HCT116 (cell line): ENCODE measurements at regions not wholly inside any gene's neighbourhood (a gene's known extent, or its start where the extent isn't known, plus 50 kb on each side); places are given as distances from the start of the nearest gene placed in this dataset.

Source experiments
- ATAC-seq: fragments of 200-7000 bp; cut with Tn5 transposase; 2 replicates; pipeline ENCODE4 v1.9.1; 2020; ENCODE audit warnings: mild to moderate bottlenecking, moderate library complexity
- BruUV-seq: library from RNA; stranded (reverse); fragments of 400-500 nt; replicated peaks from 2 replicates; lab custom pipeline; 2021; lab: Mats Ljungman, UMichigan
- CTCF ChIA-PET: fragments of 300-600 bp; sonication (Branson Sonifier 250); formaldehyde crosslinking; loops from one replicate; lab custom pipeline; 2021; ENCODE audit warnings: antibody characterized with exemption; lab: Charles Lee
- POLR2A ChIA-PET: fragments of 300-600, 350-600 bp; sonication (Branson Sonifier 250); formaldehyde crosslinking; loops from one replicate; lab custom pipeline; 2021; ENCODE audit warnings: antibody characterized with exemption; lab: Charles Lee
- RAD21 ChIA-PET, 2 experiments: fragments of 300-600 bp; sonication (Branson Sonifier 250); formaldehyde crosslinking; loops; one replicate each; lab custom pipeline; 2023; ENCODE audit warnings: low total read pairs in 2 of 2; ENCODE audit not compliant: uncharacterized antibody in 2 of 2, unreplicated experiment in 2 of 2, low non-redundant PET in 1 of 2; lab: Charles Lee
- DNase-seq: peaks from one replicate; pipeline ENCODE4 v3.0.0-alpha.2; 2010; ENCODE audit warnings: low read depth, low spot score
- H2AFZ ChIP-seq: fragments of 200-600 bp; shearing (Covaris generic), sonication (generic); 2 replicates; pipeline ENCODE4 v1.6.1; 2017; ENCODE audit warnings: low read depth, mixed run types, mixed read lengths, antibody characterized with exemption, low read length; ENCODE audit not compliant: poor library complexity, severe bottlenecking
- H3K27ac ChIP-seq: 2 replicates; pipeline ENCODE4 v1.5.1; 2012; ENCODE audit warnings: low read depth, low read length
- H3K27me3 ChIP-seq: fragments of 200-600 bp; sonication (generic); 2 replicates; pipeline ENCODE4 v1.6.1; 2016; ENCODE audit warnings: mixed run types, low read length, mixed read lengths; ENCODE audit not compliant: insufficient read depth
- H3K36me3 ChIP-seq, 2 experiments: fragments of 200-500 bp in 1 of 2; fragments of 200-600 bp in 1 of 2; sonication (Bioruptor generic) in 1 of 2; sonication (generic) in 1 of 2; 2 replicates each; pipeline versions ENCODE4 v1.5.1 to v1.6.1; 2014 to 2016; ENCODE audit warnings: low read length in 2 of 2, inconsistent platforms in 1 of 2, mixed read lengths in 1 of 2, mixed run types in 1 of 2; ENCODE audit not compliant: insufficient read depth in 2 of 2, control insufficient read depth in 1 of 2
- H3K4me1 ChIP-seq, 2 experiments: fragments of 200-600 bp in 1 of 2; sonication (generic) in 1 of 2; 2 replicates each; pipeline versions ENCODE4 v1.5.1 to v1.6.1; 2012 to 2017; ENCODE audit warnings: low read length in 2 of 2, inconsistent platforms in 1 of 2, mild to moderate bottlenecking in 1 of 2, mixed read lengths in 1 of 2, mixed run types in 1 of 2, moderate library complexity in 1 of 2; ENCODE audit not compliant: insufficient read depth in 2 of 2, control insufficient read depth in 1 of 2
- H3K4me2 ChIP-seq: fragments of 200-600 bp; sonication (generic); 2 replicates; pipeline ENCODE4 v1.6.1; 2017; ENCODE audit warnings: mixed run types, low read length, mixed read lengths
- H3K4me3 ChIP-seq, 2 experiments: fragments of 200-600 bp in 1 of 2; sonication (generic) in 1 of 2; replicated peaks in 1 of 2; 2 replicates each; pipeline ENCODE4 v1.5.1; 2011 to 2016; ENCODE audit warnings: low read length in 2 of 2, control low read depth in 1 of 2, low read depth in 1 of 2, mild to moderate bottlenecking in 1 of 2, mixed read lengths in 1 of 2, mixed run types in 1 of 2
- H3K79me2 ChIP-seq: fragments of 200-600 bp; sonication (generic); 2 replicates; pipeline ENCODE4 v1.6.1; 2017; ENCODE audit warnings: mild to moderate bottlenecking, mixed run types, low read length, moderate library complexity, mixed read lengths; ENCODE audit not compliant: insufficient read depth
- H3K9ac ChIP-seq: fragments of 200-600 bp; sonication (generic); 2 replicates; pipeline ENCODE4 v1.6.1; 2016; ENCODE audit warnings: low read length, mixed read lengths
- H3K9me2 ChIP-seq: fragments of 200-600 bp; sonication (generic), shearing (Covaris generic); 2 replicates; pipeline ENCODE4 v1.6.1; 2017; ENCODE audit warnings: mixed run types, mild to moderate bottlenecking, moderate library complexity; ENCODE audit not compliant: insufficient read depth
- H3K9me3 ChIP-seq, 2 experiments: fragments of 200-500 bp in 1 of 2; fragments of 200-600 bp in 1 of 2; sonication (Bioruptor generic) in 1 of 2; sonication (generic) in 1 of 2; 2 replicates each; pipeline ENCODE4 v1.6.1; 2014 to 2017; ENCODE audit warnings: low read length in 2 of 2, mixed read lengths in 2 of 2, inconsistent platforms in 1 of 2, low read depth in 1 of 2, mild to moderate bottlenecking in 1 of 2, mixed run types in 1 of 2, moderate library complexity in 1 of 2; ENCODE audit not compliant: control insufficient read depth in 1 of 2, insufficient read depth in 1 of 2
- H4K20me1 ChIP-seq: fragments of 200-600 bp; sonication (generic), shearing (Covaris generic); 2 replicates; pipeline ENCODE4 v1.6.1; 2017; ENCODE audit warnings: mixed run types, mild to moderate bottlenecking, moderate library complexity; ENCODE audit not compliant: insufficient read depth
- CBX3 ChIP-seq: IDR thresholded peaks from 2 replicates; pipeline ENCODE4 v1.6.1; 2012; ENCODE audit warnings: low read depth
- CEBPB ChIP-seq: IDR thresholded peaks from 2 replicates; pipeline ENCODE4 v1.6.1; 2012; ENCODE audit warnings: low read depth
- CTCF ChIP-seq, 3 experiments: fragments of 200-600 bp in 1 of 3; sonication (generic) in 1 of 3; IDR thresholded peaks in 2 of 3; conservative IDR thresholded peaks in 1 of 3; 2 replicates each; pipeline ENCODE4 v1.5.1; 2012 to 2017; ENCODE audit warnings: low read depth in 2 of 3, low read length in 2 of 3, antibody characterized with exemption in 1 of 3, borderline replicate concordance in 1 of 3, control low read depth in 1 of 3, mild to moderate bottlenecking in 1 of 3, mixed read lengths in 1 of 3, mixed run types in 1 of 3, moderate library complexity in 1 of 3; ENCODE audit not compliant: insufficient read depth in 1 of 3
- EGR1 ChIP-seq: IDR thresholded peaks from 2 replicates; pipeline ENCODE4 v1.6.1; 2012; ENCODE audit warnings: low read depth
- EZH2 ChIP-seq: fragments of 200-600 bp; sonication (generic); IDR thresholded peaks from 2 replicates; pipeline ENCODE4 v1.6.1; 2017; ENCODE audit warnings: antibody characterized with exemption, mixed run types
- FOSL1 ChIP-seq: IDR thresholded peaks from 2 replicates; pipeline ENCODE4 v1.6.1; 2012; ENCODE audit warnings: low read depth
- POLR2A ChIP-seq: IDR thresholded peaks from 2 replicates; pipeline ENCODE4 v1.7.0; 2011; ENCODE audit warnings: borderline replicate concordance; ENCODE audit not compliant: insufficient read depth, insufficient read length; ENCODE audit errors: extremely low read depth
- SP1 ChIP-seq: IDR thresholded peaks from 2 replicates; pipeline ENCODE4 v1.6.1; 2012; ENCODE audit warnings: low read depth
- YY1 ChIP-seq: IDR thresholded peaks from 2 replicates; pipeline ENCODE4 v1.6.1; 2011; ENCODE audit warnings: low read length, low read depth, moderate library complexity, mild to moderate bottlenecking; ENCODE audit not compliant: insufficient replicate concordance; ENCODE audit errors: extremely low read depth
- ZBTB33 ChIP-seq: IDR thresholded peaks from 2 replicates; pipeline ENCODE4 v1.6.1; 2011; ENCODE audit warnings: mild to moderate bottlenecking, low read length, moderate library complexity; ENCODE audit not compliant: insufficient replicate concordance; ENCODE audit errors: extremely low read depth
- ZFX ChIP-seq: fragments of 450-650 bp; IDR thresholded peaks from 2 replicates; pipeline ENCODE4 v1.6.1; 2017
- ZNF274 ChIP-seq: fragments of 200-500 bp; sonication (Bioruptor generic); IDR thresholded peaks from 2 replicates; pipeline ENCODE4 v1.6.1; 2014; ENCODE audit warnings: mild to moderate bottlenecking, low read depth, low read length, inconsistent platforms
- intact Hi-C: fragments of 100-400 bp; cut with micrococcal nuclease; formaldehyde crosslinking; loops from 2 replicates; pipeline ENCODE4 v1.10.0; 2022

- BruUV-seq: no TSS peak
- H3K27ac ChIP-seq: no peak overlapping the region
- H3K79me2 ChIP-seq: no peaks in the 10 kb centered on the region
- H3K9me3 ChIP-seq: peaks cover 0 to 8% of the 10 kb centered on the region in 2 experiments; a peak in 2 of 4 replicates
- DNase-seq: no peak
- H4K20me1 ChIP-seq: no peaks in the 10 kb centered on the region
- no peaks in the 10 kb centered on the region for H3K36me3 ChIP-seq
- TF ChIP-seq ZFX (no peak), CTCF (IDR thresholded peaks at IDR 0.05 in 2 of 3, conservative IDR thresholded peaks at IDR 0.05 in 1 of 3; ENCODE audit: borderline replicate concordance in 1 of 3, insufficient read depth in 1 of 3, low read depth in 2 of 3, low read length in 2 of 3) (no peak), EZH2 (no peak), ZNF274 (no peak), FOSL1 (no peak), CBX3 (no peak), EGR1 (no peak), SP1 (no peak), POLR2A (no peak), CEBPB (no peak), ZBTB33 (no peak), YY1 (no peak)
- H3K4me1 ChIP-seq: no peaks in the 10 kb centered on the region
- H3K27me3 ChIP-seq: no peaks in the 10 kb centered on the region
- ChIA-PET RAD21 (no interaction called here), CTCF (no interaction called here), POLR2A (no interaction called here)
- H2AFZ ChIP-seq: no peak overlapping the region
- H3K9me2 ChIP-seq: no peaks in the 10 kb centered on the region
- H3K4me3 ChIP-seq: no peak overlapping the region
- intact Hi-C loops: no loop called here
- H3K9ac ChIP-seq: no peak overlapping the region
- no peak overlapping the region for H3K4me2 ChIP-seq
- no peak for ATAC-seq
These were observed 1298.0 kb upstream of the CNTN5 start for GRCh38 chr11:97722721-97723120.
